ENCODE measurements at regions not wholly inside any gene's neighbourhood (a gene's known extent, or its start where the extent isn't known, plus 50 kb on each side); places are given as distances from the start of the nearest gene placed in this dataset.

DNA sequence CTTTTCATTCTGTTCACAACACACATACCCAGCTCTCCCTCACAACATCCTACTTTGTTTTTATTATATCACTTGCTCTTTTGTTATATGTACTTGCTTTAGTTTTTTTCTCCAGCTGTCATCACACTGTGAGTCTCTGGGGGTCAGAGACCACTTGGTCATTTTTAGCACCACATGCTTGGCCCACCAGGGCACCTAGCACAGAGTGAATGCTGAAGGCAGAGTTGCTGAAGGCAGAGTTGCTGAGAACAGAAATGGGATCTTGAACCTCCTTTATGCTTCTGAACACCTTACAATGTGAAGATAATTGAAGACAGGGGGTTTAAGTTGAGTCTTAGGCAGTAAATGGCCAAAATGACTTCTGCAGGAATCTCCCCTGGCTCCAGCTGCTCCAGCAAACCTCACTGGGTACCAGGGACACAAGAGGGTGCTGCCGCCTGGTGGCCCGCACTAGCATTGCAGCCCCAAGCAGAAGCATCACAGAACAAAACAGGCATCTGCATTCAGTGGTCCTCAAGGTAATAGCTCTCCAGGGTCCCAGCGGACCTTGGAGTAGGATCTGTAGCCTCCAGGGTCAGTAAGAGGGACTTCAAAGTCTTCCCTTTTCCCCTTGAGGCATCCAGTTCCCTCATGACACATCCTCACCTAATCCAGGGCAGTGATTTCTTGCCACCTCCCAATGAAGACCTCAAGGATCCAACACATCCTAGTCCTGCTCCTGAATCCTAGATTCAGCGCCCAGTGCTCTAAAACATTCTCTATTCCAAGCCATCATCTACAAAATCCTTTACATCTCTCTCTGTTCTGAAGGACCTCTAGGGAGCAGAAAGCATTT, 1972.6 kb downstream of the TP53TG3F start:
- Histone ChIP-seq H3K4me3 (ENCODE audit: low read depth in 1 of 2, low read length in 2 of 2) (no peak overlapping the region), H3K9me3 (ENCODE audit: control insufficient read depth in 2 of 2, insufficient read depth in 1 of 2, low read depth in 1 of 2, low read length in 1 of 2) (peaks cover 2 to 5% of the 10 kb centered on the region in 2 donors), H3K4me1 (ENCODE audit: control insufficient read depth in 2 of 2, insufficient read depth in 2 of 2, low read length in 1 of 2) (no peaks in the 10 kb centered on the region), H3K36me3 (ENCODE audit: control insufficient read depth in 2 of 2, insufficient read depth in 2 of 2, low read length in 1 of 2) (no peaks in the 10 kb centered on the region), H3K27ac (ENCODE audit: low read depth in 2 of 2, low read length in 1 of 2) (no peak overlapping the region), H3K27me3 (ENCODE audit: control insufficient read depth in 1 of 2, insufficient read depth in 2 of 2, low read length in 2 of 2) (no peaks in the 10 kb centered on the region)
- 7 to 9% methylated on average over 4 of the region's 4 CpGs for WGBS, 2 donors

DNA sequence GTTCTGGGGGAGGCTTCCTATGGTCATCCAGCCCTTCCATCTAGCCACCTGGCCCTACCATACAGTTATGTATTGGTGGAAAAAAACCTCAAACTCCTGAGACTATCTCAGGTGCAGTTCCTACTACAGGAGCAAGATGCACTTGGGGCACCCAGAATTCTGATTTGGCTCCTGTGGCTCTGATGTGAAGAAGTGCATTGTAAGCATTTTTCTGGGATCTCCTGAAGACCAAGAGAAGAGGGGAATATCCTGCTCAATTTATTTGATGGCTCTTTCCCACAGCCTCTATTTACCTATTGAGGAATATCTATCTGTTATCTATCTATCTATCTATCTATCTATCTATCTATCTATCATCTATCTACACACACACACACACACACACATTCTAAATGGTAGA, 1981.5 kb downstream of the TP53TG3F start:
- Histone ChIP-seq H3K27ac (ENCODE audit: low read depth in 2 of 2, low read length in 1 of 2) (no peak overlapping the region), H3K4me3 (ENCODE audit: low read depth in 1 of 2, low read length in 2 of 2) (no peak overlapping the region), H3K27me3 (ENCODE audit: control insufficient read depth in 1 of 2, insufficient read depth in 2 of 2, low read length in 2 of 2) (no peaks in the 10 kb centered on the region), H3K9me3 (ENCODE audit: control insufficient read depth in 2 of 2, insufficient read depth in 1 of 2, low read depth in 1 of 2, low read length in 1 of 2) (peaks cover 0 to 7% of the 10 kb centered on the region in 2 donors), H3K36me3 (ENCODE audit: control insufficient read depth in 2 of 2, insufficient read depth in 2 of 2, low read length in 1 of 2) (no peaks in the 10 kb centered on the region), H3K4me1 (ENCODE audit: control insufficient read depth in 2 of 2, insufficient read depth in 2 of 2, low read length in 1 of 2) (no peaks in the 10 kb centered on the region)

DNA sequence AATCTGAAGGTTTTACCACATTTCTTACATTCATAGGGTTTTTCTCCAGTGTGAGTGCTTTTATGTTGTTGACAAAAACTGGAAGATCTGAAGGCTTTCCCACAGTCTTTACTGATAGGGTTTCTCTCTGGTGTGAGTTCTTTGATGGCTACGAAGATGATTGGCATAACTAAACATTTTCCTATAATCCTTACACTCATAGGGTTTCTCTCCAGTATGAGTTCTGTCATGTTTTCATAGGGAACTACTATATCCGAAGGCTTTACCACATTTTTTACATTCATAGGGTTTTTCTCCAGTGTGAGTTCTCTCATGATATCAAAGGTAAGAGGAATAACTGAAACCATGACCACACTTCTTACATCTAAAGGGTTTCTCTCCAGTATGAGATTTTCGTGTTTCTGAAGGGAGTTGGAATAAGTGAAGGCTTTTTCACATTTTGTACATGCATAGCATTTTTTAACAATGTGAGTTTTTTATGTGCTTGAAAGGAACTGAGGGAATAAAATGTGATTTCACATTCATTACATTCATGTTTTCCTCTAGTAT, 1987.7 kb downstream of the TP53TG3F start:
- WGBS, 2 donors, result 30 to 33% methylated on average over 3 of the region's 3 CpGs
- Histone ChIP-seq H3K27ac (ENCODE audit: low read depth in 2 of 2, low read length in 1 of 2) (no peak overlapping the region), H3K4me1 (ENCODE audit: control insufficient read depth in 2 of 2, insufficient read depth in 2 of 2, low read length in 1 of 2) (no peaks in the 10 kb centered on the region), H3K9me3 (ENCODE audit: control insufficient read depth in 2 of 2, insufficient read depth in 1 of 2, low read depth in 1 of 2, low read length in 1 of 2) (peaks cover 10 to 12% of the 10 kb centered on the region in 2 donors), H3K27me3 (ENCODE audit: control insufficient read depth in 1 of 2, insufficient read depth in 2 of 2, low read length in 2 of 2) (no peaks in the 10 kb centered on the region), H3K4me3 (ENCODE audit: low read depth in 1 of 2, low read length in 2 of 2) (no peak overlapping the region), H3K36me3 (ENCODE audit: control insufficient read depth in 2 of 2, insufficient read depth in 2 of 2, low read length in 1 of 2) (no peaks in the 10 kb centered on the region)

DNA sequence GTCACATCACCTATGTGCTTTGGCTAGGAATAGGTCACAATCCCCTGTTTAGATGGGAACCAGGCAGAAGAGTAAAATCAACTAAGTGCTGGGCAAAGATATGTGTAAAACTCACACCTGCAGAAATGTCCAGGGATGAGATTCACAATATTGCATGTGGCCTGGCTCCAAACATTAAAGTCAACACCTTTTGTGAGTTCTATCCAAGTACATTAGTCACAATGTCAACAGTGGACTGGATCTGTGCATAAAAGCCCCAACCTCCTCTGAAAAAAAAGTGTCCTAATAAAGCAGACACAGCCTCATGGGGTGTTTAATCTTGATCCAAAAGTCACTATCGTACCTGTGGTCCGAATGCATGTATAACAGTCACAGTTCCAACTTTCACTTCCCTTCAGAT, 1990.3 kb downstream of the TP53TG3F start:
- Histone ChIP-seq H3K36me3 (ENCODE audit: control insufficient read depth in 2 of 2, insufficient read depth in 2 of 2, low read length in 1 of 2) (no peaks in the 10 kb centered on the region), H3K9me3 (ENCODE audit: control insufficient read depth in 2 of 2, insufficient read depth in 1 of 2, low read depth in 1 of 2, low read length in 1 of 2) (peaks cover 16% of the 10 kb centered on the region in 2 donors)
- WGBS, 2 donors, result 50 to 55% methylated on average over 2 of the region's 2 CpGs

DNA sequence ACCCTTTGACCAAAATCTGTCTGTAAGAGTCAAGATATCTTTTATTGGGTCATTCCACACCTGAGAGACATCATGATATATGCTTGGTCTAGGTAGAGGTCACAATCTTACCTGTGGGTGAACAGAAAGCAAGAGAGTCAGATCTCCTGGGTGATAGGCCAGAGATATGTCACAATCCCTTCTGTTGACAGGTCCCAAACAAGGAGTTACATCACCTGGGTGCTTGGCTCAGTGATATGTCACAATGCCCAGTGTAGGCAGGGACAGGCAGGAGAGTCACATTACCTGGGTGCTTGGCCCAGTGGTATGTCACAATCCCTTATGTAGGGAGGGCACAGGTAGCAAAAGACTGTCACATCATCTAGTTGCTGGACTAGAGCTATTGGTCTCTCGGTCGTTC, 1991.2 kb downstream of the TP53TG3F start:
- no peaks in the 10 kb centered on the region for H3K4me1 ChIP-seq (ENCODE audit: control insufficient read depth in 2 of 2, insufficient read depth in 2 of 2, low read length in 1 of 2)
- no peak overlapping the region for H3K27ac ChIP-seq (ENCODE audit: low read depth in 2 of 2, low read length in 1 of 2)
- peaks cover 16% of the 10 kb centered on the region in 2 donors for H3K9me3 ChIP-seq (ENCODE audit: control insufficient read depth in 2 of 2, insufficient read depth in 1 of 2, low read depth in 1 of 2, low read length in 1 of 2)
- H3K4me3 ChIP-seq (ENCODE audit: low read depth in 1 of 2, low read length in 2 of 2), result no peak overlapping the region
- no peaks in the 10 kb centered on the region for H3K27me3 ChIP-seq (ENCODE audit: control insufficient read depth in 1 of 2, insufficient read depth in 2 of 2, low read length in 2 of 2)
- WGBS, 2 donors, result 74 to 78% methylated on average over 2 of the region's 2 CpGs
- no peaks in the 10 kb centered on the region for H3K36me3 ChIP-seq (ENCODE audit: control insufficient read depth in 2 of 2, insufficient read depth in 2 of 2, low read length in 1 of 2)

More for the DNA sequence above, 1990.3 kb downstream of the TP53TG3F start:
- Histone ChIP-seq H3K27me3 (ENCODE audit: control insufficient read depth in 1 of 2, insufficient read depth in 2 of 2, low read length in 2 of 2) (no peaks in the 10 kb centered on the region), H3K4me1 (ENCODE audit: control insufficient read depth in 2 of 2, insufficient read depth in 2 of 2, low read length in 1 of 2) (no peaks in the 10 kb centered on the region), H3K4me3 (ENCODE audit: low read depth in 1 of 2, low read length in 2 of 2) (no peak overlapping the region), H3K27ac (ENCODE audit: low read depth in 2 of 2, low read length in 1 of 2) (no peak overlapping the region)

DNA sequence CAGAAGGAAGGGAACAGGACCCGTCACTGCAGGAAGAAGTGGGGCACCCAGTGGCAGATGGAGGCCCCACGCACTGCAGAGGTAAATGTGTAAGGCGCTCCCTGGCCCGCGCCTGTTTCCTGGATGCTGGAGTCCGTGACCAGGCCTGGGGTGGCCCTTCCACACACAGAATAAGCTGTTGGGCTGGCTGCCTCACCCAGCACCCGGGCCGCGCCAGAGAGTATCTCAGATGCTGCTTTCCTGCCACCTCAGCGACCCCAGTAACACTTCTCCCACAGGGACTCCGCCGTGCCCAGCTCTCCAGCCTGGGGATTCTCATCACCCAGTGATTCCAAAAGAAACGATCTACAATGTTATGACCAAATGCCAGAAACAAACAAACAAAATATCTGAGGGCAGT, 1993.1 kb downstream of the TP53TG3F start:
- no peaks in the 10 kb centered on the region for H3K27me3 ChIP-seq (ENCODE audit: control insufficient read depth in 1 of 2, insufficient read depth in 2 of 2, low read length in 2 of 2)
- no peaks in the 10 kb centered on the region for H3K4me1 ChIP-seq (ENCODE audit: control insufficient read depth in 2 of 2, insufficient read depth in 2 of 2, low read length in 1 of 2)
- peaks cover 18 to 19% of the 10 kb centered on the region in 2 donors for H3K9me3 ChIP-seq (ENCODE audit: control insufficient read depth in 2 of 2, insufficient read depth in 1 of 2, low read depth in 1 of 2, low read length in 1 of 2)
- 69 to 80% methylated on average over 13 of the region's 13 CpGs for WGBS, 2 donors
- no peaks in the 10 kb centered on the region for H3K36me3 ChIP-seq (ENCODE audit: control insufficient read depth in 2 of 2, insufficient read depth in 2 of 2, low read length in 1 of 2)
- no peak overlapping the region for H3K27ac ChIP-seq (ENCODE audit: low read depth in 2 of 2, low read length in 1 of 2)
- no peak overlapping the region for H3K4me3 ChIP-seq (ENCODE audit: low read depth in 1 of 2, low read length in 2 of 2)

DNA sequence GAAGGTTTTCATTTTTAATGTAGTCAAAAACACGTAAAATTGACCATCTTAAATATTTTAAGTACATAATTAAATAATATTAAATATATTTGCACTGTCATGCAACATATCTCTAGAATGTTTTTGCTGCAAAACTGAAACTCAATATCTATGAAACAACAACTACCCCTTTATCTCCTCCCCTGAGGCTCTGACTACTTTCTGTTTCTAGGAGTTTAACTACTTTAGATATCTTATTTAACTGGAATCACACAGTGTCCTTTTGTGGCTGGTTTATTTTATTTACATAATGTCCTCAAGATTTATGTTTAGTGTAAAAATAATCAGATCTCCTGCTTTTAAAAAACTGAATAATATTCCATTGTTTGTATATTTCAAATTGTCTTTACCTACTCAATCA, 2003.9 kb downstream of the TP53TG3F start:
- Histone ChIP-seq H3K4me3 (ENCODE audit: low read depth in 1 of 2, low read length in 2 of 2) (no peak overlapping the region), H3K27ac (ENCODE audit: low read depth in 2 of 2, low read length in 1 of 2) (no peak overlapping the region), H3K27me3 (ENCODE audit: control insufficient read depth in 1 of 2, insufficient read depth in 2 of 2, low read length in 2 of 2) (no peaks in the 10 kb centered on the region), H3K9me3 (ENCODE audit: control insufficient read depth in 2 of 2, insufficient read depth in 1 of 2, low read depth in 1 of 2, low read length in 1 of 2) (peaks cover 3 to 4% of the 10 kb centered on the region in 2 donors), H3K36me3 (ENCODE audit: control insufficient read depth in 2 of 2, insufficient read depth in 2 of 2, low read length in 1 of 2) (no peaks in the 10 kb centered on the region), H3K4me1 (ENCODE audit: control insufficient read depth in 2 of 2, insufficient read depth in 2 of 2, low read length in 1 of 2) (no peaks in the 10 kb centered on the region)
- WGBS, 2 donors, result 29 to 33% methylated on average over 1 of the region's 1 CpG

DNA sequence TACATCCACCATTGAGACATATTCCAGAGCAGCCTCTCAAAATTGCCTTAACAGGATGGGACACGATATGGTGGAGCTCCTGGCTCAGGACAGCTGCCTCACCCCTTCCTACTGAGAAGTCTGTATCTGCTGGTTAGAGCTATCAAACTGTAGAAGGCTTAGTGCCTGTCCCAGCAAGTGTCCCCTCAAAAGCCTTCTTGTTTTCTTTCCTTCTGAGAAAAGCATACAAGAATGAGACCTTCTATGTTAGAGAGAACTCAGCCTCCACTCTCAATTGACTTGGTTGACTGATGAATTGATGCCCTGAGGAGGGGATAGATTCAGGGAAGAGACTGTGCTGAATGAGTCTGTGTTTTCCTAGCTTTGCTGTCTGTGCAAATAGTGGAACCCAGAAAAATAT, 2020.9 kb downstream of the TP53TG3F start:
- Histone ChIP-seq H3K27me3 (ENCODE audit: control insufficient read depth in 1 of 2, insufficient read depth in 2 of 2, low read length in 2 of 2) (no peaks in the 10 kb centered on the region), H3K9me3 (ENCODE audit: control insufficient read depth in 2 of 2, insufficient read depth in 1 of 2, low read depth in 1 of 2, low read length in 1 of 2) (peaks cover 2 to 4% of the 10 kb centered on the region in 2 donors), H3K36me3 (ENCODE audit: control insufficient read depth in 2 of 2, insufficient read depth in 2 of 2, low read length in 1 of 2) (no peaks in the 10 kb centered on the region), H3K27ac (ENCODE audit: low read depth in 2 of 2, low read length in 1 of 2) (no peak overlapping the region), H3K4me3 (ENCODE audit: low read depth in 1 of 2, low read length in 2 of 2) (no peak overlapping the region), H3K4me1 (ENCODE audit: control insufficient read depth in 2 of 2, insufficient read depth in 2 of 2, low read length in 1 of 2) (no peaks in the 10 kb centered on the region)
- 13 to 26% methylated on average over 1 of the region's 1 CpG for WGBS, 2 donors

DNA sequence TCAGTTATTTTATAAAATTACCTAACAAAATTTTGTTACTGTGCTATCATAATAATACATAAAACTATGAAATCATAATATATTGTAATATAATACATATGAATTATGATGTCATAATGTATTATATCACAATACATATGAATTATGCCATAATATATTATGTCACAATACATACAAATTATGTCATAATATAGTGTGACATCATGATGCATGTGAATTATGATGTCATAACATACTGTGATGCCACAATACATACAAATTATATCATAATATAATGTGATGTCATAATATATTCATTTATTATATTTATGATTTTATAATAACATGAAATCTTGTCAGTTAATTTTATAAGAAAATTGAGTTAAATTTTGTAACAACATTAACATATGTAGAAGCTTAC, 2021.6 kb downstream of the TP53TG3F start:
- Histone ChIP-seq H3K9me3 (ENCODE audit: control insufficient read depth in 2 of 2, insufficient read depth in 1 of 2, low read depth in 1 of 2, low read length in 1 of 2) (peaks cover 4 to 9% of the 10 kb centered on the region in 2 donors), H3K27ac (ENCODE audit: low read depth in 2 of 2, low read length in 1 of 2) (no peak overlapping the region)

DNA sequence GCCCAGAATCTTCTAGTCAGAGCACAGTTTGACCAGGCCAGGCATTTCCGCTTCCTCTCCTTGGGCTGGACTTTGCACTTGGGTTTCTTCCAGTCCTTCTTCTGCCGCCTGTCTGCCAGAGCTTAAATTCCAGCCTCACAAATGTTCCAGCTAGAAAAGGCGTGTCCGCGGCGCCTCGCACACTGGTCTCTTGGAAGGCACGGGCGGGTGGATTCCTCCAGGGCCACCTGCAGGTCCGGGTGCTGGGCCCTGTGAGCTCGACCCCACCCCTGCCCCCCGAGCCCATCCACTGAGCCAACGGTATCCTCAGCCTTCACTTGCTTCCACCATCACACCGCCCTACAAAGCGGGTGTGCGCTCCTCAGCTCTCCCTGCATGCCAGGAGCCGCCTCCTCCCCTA, 2026.5 kb downstream of the TP53TG3F start:
- WGBS, 2 donors, result 79 to 87% methylated on average over 16 to 17 of the region's 17 CpGs
- Histone ChIP-seq H3K4me1 (ENCODE audit: control insufficient read depth in 2 of 2, insufficient read depth in 2 of 2, low read length in 1 of 2) (no peaks in the 10 kb centered on the region), H3K36me3 (ENCODE audit: control insufficient read depth in 2 of 2, insufficient read depth in 2 of 2, low read length in 1 of 2) (no peaks in the 10 kb centered on the region), H3K27ac (ENCODE audit: low read depth in 2 of 2, low read length in 1 of 2) (no peak overlapping the region), H3K9me3 (ENCODE audit: control insufficient read depth in 2 of 2, insufficient read depth in 1 of 2, low read depth in 1 of 2, low read length in 1 of 2) (peaks cover 4 to 9% of the 10 kb centered on the region in 2 donors), H3K27me3 (ENCODE audit: control insufficient read depth in 1 of 2, insufficient read depth in 2 of 2, low read length in 2 of 2) (no peaks in the 10 kb centered on the region), H3K4me3 (ENCODE audit: low read depth in 1 of 2, low read length in 2 of 2) (no peak overlapping the region)

More for the DNA sequence above, 2021.6 kb downstream of the TP53TG3F start:
- Histone ChIP-seq H3K4me3 (ENCODE audit: low read depth in 1 of 2, low read length in 2 of 2) (no peak overlapping the region), H3K4me1 (ENCODE audit: control insufficient read depth in 2 of 2, insufficient read depth in 2 of 2, low read length in 1 of 2) (no peaks in the 10 kb centered on the region), H3K27me3 (ENCODE audit: control insufficient read depth in 1 of 2, insufficient read depth in 2 of 2, low read length in 2 of 2) (no peaks in the 10 kb centered on the region), H3K36me3 (ENCODE audit: control insufficient read depth in 2 of 2, insufficient read depth in 2 of 2, low read length in 1 of 2) (no peaks in the 10 kb centered on the region)
